NCI-H82 (cell line): ENCODE measurements at regions not wholly inside any gene's neighbourhood (a gene's known extent, or its start where the extent isn't known, plus 50 kb on each side); places are given as distances from the start of the nearest gene placed in this dataset.
A peak's percentile ranks its signal among the peaks of the same experiment; 100 is the strongest.
"Not testable (repeated sequence)": the region's sequence is repeated elsewhere in the genome, so short reads cannot be mapped to it uniquely, and the experiment has no call there.

ENCODE experiments used
- DNase-seq: peaks from one replicate; lab custom pipeline; 2025; lab: John Stamatoyannopoulos, UW

- peak; percentile 96 for DNase-seq
These were observed 121.8 kb downstream of the KCNA5 start for GRCh38 chr12:5165296-5165970.

GRCh38 chr12:5166976-5167375 lies 123.3 kb downstream of the KCNA5 start:
- no peak for DNase-seq

- no peak for DNase-seq
These were observed 124.5 kb downstream of the KCNA5 start for GRCh38 chr12:5168148-5168547.

GRCh38 chr12:5170844-5171243 lies 127.2 kb downstream of the KCNA5 start:
- no peak for DNase-seq

GRCh38 chr12:5171701-5172100 lies 128.0 kb downstream of the KCNA5 start:
- DNase-seq: peak; percentile 62

GRCh38 chr12:5172886-5173285 lies 129.2 kb downstream of the KCNA5 start:
- DNase-seq: no peak

- no peak for DNase-seq
These were observed 129.9 kb downstream of the KCNA5 start for GRCh38 chr12:5173511-5174011.

GRCh38 chr12:5175415-5175814 lies 131.7 kb downstream of the KCNA5 start:
- DNase-seq: not testable (repeated sequence)

- DNase-seq: no peak
These were observed 132.4 kb downstream of the KCNA5 start for GRCh38 chr12:5176036-5176435.

GRCh38 chr12:5177096-5177495 lies 133.4 kb downstream of the KCNA5 start:
- DNase-seq: no peak

GRCh38 chr12:5177731-5178130 lies 134.1 kb downstream of the KCNA5 start:
- DNase-seq: no peak

- DNase-seq: no peak
These were observed 134.9 kb downstream of the KCNA5 start for GRCh38 chr12:5178571-5178970.

- peak; percentile 5 for DNase-seq
These were observed 136.8 kb downstream of the KCNA5 start for GRCh38 chr12:5180496-5180895.

- DNase-seq: peak; percentile 30
These were observed 140.5 kb downstream of the KCNA5 start for GRCh38 chr12:5184186-5184585.

- DNase-seq: no peak
These were observed 141.9 kb downstream of the KCNA5 start for GRCh38 chr12:5185435-5186069.

GRCh38 chr12:5186715-5187114 lies 143.0 kb downstream of the KCNA5 start:
- DNase-seq: no peak

- no peak for DNase-seq
These were observed 143.5 kb downstream of the KCNA5 start for GRCh38 chr12:5187136-5187535.

GRCh38 chr12:5188472-5188871 lies 144.8 kb downstream of the KCNA5 start:
- no peak for DNase-seq

GRCh38 chr12:5189173-5189572 lies 145.5 kb downstream of the KCNA5 start:
- DNase-seq: no peak

- DNase-seq: no peak
These were observed 148.3 kb downstream of the KCNA5 start for GRCh38 chr12:5191803-5192538.

- DNase-seq: no peak
These were observed 149.0 kb downstream of the KCNA5 start for GRCh38 chr12:5192726-5193125.

- DNase-seq: no peak
These were observed 150.6 kb downstream of the KCNA5 start for GRCh38 chr12:5194306-5194705.

GRCh38 chr12:5195244-5195643 lies 151.6 kb downstream of the KCNA5 start:
- DNase-seq: no peak
